ENCODE measurements at regions not wholly inside any gene's neighbourhood (a gene's known extent, or its start where the extent isn't known, plus 50 kb on each side); places are given as distances from the start of the nearest gene placed in this dataset.

DNA sequence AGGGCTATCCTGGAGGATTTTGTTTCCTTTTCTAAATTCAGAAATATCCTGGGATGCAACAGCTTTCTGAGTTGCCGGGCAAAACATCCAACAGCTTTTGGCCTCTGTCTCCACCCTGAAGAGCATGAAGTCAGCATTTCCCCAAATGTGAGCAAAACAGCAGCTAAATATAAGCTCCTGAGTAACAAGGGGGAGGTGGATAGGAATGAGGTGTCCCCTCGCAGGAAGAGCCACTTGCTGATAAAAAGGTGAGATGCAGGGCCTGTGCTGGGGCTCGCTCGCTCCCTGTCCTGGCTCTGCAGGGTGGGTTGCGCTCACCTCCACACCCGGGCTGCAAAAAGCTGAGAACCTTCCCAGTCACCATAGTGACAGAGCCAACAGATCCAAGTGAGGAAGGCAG lies 264.3 kb downstream of the ZEB1 start:
- no peak for DNase-seq (ENCODE audit: low read depth, low spot score)

DNA sequence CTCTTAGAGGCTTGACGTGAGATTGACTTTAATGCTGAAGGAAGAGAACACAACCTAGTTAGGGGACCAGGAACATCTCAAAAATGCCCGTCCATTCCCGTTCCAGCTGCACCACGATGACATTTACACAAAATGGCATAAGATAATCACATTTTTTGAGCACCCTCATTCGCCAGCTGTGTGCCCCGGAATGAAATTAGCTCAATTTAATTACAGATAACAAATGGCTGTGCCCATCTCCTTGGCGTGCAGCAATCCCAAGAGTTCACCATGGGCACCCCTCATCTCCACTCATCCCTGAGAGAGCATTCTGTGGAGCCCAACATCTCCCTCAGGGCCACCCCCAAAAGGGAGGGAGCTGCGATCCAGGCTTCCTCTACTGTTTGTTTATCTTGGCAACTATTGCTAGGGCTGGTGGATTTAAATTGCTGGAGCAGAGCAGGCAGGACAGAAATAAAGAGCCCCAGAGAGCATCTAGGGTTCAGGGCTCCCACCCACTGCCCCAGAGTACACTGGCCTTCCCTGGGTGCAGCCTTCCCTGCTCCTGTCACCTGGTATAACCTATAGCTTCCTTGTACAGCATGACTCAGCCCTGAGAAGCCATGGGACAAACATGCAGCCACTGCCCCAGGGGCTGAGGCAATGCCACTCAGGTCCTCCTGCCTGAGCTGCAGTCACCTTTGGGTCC lies 263.5 kb downstream of the ZEB1 start:
- DNase-seq (ENCODE audit: low read depth, low spot score) = peak; percentile 28

DNA sequence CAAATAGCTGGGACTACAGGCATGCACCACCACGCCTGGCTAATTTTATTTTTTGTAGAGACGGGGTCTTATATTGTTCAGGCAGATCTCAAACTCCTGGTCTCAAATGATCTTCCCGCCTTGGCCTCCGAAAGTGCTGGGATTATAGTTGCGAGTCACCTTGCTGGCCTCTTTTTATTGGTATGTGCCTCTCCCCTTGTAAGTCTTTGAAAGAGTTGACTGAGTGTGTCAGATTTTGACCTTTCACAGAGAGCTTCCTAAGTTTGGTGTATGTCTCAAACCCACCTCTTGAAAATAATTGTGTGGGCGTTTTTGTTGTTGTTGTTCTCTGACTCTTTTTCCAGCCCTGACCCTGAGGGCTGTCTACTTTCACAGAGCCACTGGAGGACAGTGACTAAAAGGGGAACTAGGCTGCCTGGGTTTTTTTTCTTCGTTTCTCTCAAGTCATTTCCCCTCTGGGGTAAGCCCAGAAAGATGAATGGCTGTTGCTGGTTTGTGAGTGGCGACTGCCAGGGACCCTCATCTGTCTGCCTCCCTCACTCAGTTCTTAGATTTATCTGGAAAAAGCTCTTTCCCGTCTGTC lies 262.8 kb downstream of the ZEB1 start:
- no peak for DNase-seq (ENCODE audit: low read depth, low spot score)

DNA sequence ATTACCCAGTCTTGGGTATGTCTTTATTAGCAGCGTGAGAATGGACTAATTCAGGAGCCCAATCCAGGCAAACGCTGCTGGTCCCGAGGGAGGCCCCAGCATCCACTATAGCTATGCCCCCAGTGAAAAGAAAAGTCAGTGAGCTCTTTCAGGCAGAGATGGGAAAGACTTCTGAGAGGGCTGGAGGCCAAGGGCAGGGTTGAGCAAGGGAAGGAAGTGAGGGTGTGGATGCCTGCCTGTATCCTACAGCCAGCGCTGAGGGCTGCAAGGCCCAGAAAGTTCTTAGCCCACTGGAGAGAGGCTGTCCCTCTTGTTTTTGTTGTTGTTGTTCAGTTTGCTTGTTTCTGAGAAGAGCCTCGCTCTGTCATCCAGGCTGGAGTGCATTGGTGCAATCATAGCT lies 261.6 kb downstream of the ZEB1 start:
- no peak for DNase-seq (ENCODE audit: low read depth, low spot score)
